ENCODE measurements at regions not wholly inside any gene's neighbourhood (a gene's known extent, or its start where the extent isn't known, plus 50 kb on each side); places are given as distances from the start of the nearest gene placed in this dataset.

GRCh38 chr1:55481634-55482033 is 266.5 kb upstream of the USP24 start:
- H3K9me3 Mint-ChIP-seq: no peaks in the 10 kb centered on the region
- H3K27me3 Mint-ChIP-seq: peaks cover 3% of the 10 kb centered on the region
- no peaks in the 10 kb centered on the region for H3K36me3 Mint-ChIP-seq (ENCODE audit: low read depth)
- H3K4me3 Mint-ChIP-seq: no peak overlapping the region
- H3K27ac Mint-ChIP-seq: no peak overlapping the region
- H3K4me1 Mint-ChIP-seq (ENCODE audit: low read depth): no peaks in the 10 kb centered on the region
- DNase-seq: no peak

- no peak for DNase-seq
- peaks cover 14% of the 10 kb centered on the region for H3K27me3 Mint-ChIP-seq
- no peaks in the 10 kb centered on the region for H3K4me1 Mint-ChIP-seq (ENCODE audit: low read depth)
- no peaks in the 10 kb centered on the region for H3K9me3 Mint-ChIP-seq
- H3K36me3 Mint-ChIP-seq (ENCODE audit: low read depth): no peaks in the 10 kb centered on the region
- no peak overlapping the region for H3K27ac Mint-ChIP-seq
- H3K4me3 Mint-ChIP-seq: no peak overlapping the region
Observed at GRCh38 chr1:55480029-55480795, 265.0 kb upstream of the USP24 start.

- H3K27me3 Mint-ChIP-seq: peaks cover 20% of the 10 kb centered on the region
- no peak overlapping the region for H3K27ac Mint-ChIP-seq
- no peak overlapping the region for H3K4me3 Mint-ChIP-seq
- no peaks in the 10 kb centered on the region for H3K4me1 Mint-ChIP-seq (ENCODE audit: low read depth)
- no peak for DNase-seq
- no peaks in the 10 kb centered on the region for H3K9me3 Mint-ChIP-seq
- no peaks in the 10 kb centered on the region for H3K36me3 Mint-ChIP-seq (ENCODE audit: low read depth)
Observed at GRCh38 chr1:55478742-55479141, 263.6 kb upstream of the USP24 start.

- DNase-seq: no peak
- Mint-ChIP-seq H3K9me3 (no peaks in the 10 kb centered on the region), H3K4me1 (ENCODE audit: low read depth) (no peaks in the 10 kb centered on the region), H3K27ac (no peak overlapping the region), H3K36me3 (ENCODE audit: low read depth) (no peaks in the 10 kb centered on the region), H3K27me3 (peaks cover 20% of the 10 kb centered on the region), H3K4me3 (no peak overlapping the region)
Observed at GRCh38 chr1:55477953-55478352, 262.8 kb upstream of the USP24 start.

DNA sequence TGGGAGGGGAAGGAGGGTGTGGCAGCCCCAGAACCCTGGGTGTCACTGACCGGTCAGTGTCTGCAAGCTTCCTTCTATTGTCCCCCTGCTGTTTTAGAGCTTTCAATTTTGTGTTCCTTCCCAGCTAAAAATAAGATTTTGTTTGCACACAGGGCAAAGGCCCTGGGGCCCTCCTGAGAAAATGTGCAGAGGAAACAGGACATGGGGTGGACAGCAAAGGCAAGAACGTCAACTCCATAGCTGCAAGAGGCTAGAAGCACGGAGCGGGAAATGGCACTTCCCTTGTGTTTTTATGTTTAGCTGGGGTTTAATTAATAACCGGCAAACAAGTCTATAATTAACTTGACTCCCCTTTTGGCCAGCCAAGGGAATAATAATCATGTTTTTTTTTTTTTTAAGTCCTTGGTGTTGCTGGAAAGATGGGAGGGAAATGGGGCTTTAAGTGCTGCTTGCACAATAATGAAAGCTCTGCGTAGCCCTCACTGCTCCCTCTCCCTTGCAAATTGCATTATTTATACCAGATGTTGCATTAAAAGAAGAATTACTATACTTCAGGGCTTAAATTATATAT is 261.4 kb upstream of the USP24 start:
- Mint-ChIP-seq H3K27ac (no peak overlapping the region), H3K4me1 (ENCODE audit: low read depth) (no peaks in the 10 kb centered on the region), H3K4me3 (no peak overlapping the region), H3K27me3 (peaks cover 21% of the 10 kb centered on the region), H3K9me3 (no peaks in the 10 kb centered on the region), H3K36me3 (ENCODE audit: low read depth) (no peaks in the 10 kb centered on the region)
- DNase-seq: no peak

DNA sequence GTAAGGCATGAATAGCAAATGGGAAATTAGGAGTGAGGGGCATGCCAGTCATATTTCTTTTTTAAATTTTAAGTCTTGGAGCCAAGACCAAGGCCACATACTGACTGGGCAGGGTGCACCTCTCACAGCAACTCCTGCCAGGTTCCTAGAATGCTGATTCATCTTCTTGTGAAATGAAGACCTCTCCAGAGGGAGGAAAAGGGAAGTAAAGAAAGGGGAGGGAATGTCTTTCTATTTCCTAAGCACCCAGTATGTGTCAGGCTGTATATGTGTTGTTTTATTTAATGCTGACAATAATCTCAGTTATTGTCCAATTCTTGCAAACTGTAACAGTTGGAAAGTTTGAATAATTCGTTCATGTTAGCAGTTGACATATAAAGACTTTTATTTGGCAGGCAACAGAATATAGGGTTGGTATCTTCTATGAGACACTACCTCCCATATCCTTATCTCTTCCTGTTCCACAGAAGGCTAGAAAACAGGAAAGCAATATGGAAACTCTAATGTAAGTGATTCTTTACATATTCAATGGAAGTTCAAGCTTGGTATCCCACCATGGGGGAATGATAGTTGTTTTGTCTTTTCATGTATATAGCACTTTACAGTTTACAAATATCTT is 259.1 kb upstream of the USP24 start:
- Mint-ChIP-seq H3K36me3 (ENCODE audit: low read depth) (no peaks in the 10 kb centered on the region), H3K4me1 (ENCODE audit: low read depth) (no peaks in the 10 kb centered on the region), H3K27ac (no peak overlapping the region), H3K27me3 (peaks cover 25% of the 10 kb centered on the region), H3K9me3 (no peaks in the 10 kb centered on the region), H3K4me3 (no peak overlapping the region)
- DNase-seq: no peak

GRCh38 chr1:55473661-55474060 is 258.5 kb upstream of the USP24 start:
- H3K4me3 Mint-ChIP-seq: no peak overlapping the region
- H3K27ac Mint-ChIP-seq: no peak overlapping the region
- H3K36me3 Mint-ChIP-seq (ENCODE audit: low read depth): no peaks in the 10 kb centered on the region
- H3K27me3 Mint-ChIP-seq: peaks cover 25% of the 10 kb centered on the region
- no peak for DNase-seq
- no peaks in the 10 kb centered on the region for H3K4me1 Mint-ChIP-seq (ENCODE audit: low read depth)
- H3K9me3 Mint-ChIP-seq: no peaks in the 10 kb centered on the region

DNA sequence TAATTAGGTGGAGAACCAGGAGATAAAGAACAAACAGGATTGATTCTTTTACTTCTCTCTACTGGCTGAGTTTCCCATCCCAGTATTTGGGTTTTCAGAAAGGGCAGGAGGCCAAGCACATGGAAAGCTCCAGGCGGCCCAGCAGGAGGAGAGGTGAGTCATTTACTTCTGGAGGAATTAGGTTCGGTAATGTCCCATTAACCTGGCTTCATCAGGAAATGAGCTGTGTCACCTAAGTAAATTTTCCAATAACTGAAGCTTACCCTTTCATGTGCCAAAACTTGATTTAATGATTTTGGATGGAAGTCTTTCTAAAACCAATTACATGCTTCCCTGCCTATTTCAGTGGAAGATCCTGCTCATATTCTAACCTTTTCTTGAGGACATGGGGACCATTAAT is 257.6 kb upstream of the USP24 start:
- H3K36me3 Mint-ChIP-seq (ENCODE audit: low read depth): no peaks in the 10 kb centered on the region
- no peaks in the 10 kb centered on the region for H3K9me3 Mint-ChIP-seq
- H3K4me3 Mint-ChIP-seq: no peak overlapping the region
- DNase-seq: no peak
- H3K27ac Mint-ChIP-seq: no peak overlapping the region
- no peaks in the 10 kb centered on the region for H3K4me1 Mint-ChIP-seq (ENCODE audit: low read depth)
- H3K27me3 Mint-ChIP-seq: peaks cover 25% of the 10 kb centered on the region

DNA sequence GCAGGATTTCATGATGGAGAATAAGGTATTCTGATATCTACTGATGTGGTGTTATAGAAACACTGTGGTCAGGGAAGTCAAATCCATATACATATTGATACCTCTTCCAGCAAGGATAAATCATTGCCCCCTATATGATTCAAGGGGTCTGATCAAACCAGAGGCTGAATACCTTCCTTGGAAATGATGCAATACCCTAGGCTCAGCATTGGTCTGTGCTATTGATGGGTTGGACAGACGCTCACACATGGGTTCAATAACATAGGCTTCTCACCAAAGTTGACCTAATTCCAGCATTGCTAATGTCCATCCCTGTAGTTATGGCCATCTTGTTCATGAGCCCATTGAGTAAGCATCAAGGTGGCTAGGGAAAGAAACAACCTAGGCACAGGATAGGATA is 257.0 kb upstream of the USP24 start:
- no peaks in the 10 kb centered on the region for H3K9me3 Mint-ChIP-seq
- peaks cover 22% of the 10 kb centered on the region for H3K27me3 Mint-ChIP-seq
- H3K4me1 Mint-ChIP-seq (ENCODE audit: low read depth): no peaks in the 10 kb centered on the region
- H3K4me3 Mint-ChIP-seq: no peak overlapping the region
- H3K36me3 Mint-ChIP-seq (ENCODE audit: low read depth): no peaks in the 10 kb centered on the region
- no peak overlapping the region for H3K27ac Mint-ChIP-seq
- DNase-seq: no peak

DNA sequence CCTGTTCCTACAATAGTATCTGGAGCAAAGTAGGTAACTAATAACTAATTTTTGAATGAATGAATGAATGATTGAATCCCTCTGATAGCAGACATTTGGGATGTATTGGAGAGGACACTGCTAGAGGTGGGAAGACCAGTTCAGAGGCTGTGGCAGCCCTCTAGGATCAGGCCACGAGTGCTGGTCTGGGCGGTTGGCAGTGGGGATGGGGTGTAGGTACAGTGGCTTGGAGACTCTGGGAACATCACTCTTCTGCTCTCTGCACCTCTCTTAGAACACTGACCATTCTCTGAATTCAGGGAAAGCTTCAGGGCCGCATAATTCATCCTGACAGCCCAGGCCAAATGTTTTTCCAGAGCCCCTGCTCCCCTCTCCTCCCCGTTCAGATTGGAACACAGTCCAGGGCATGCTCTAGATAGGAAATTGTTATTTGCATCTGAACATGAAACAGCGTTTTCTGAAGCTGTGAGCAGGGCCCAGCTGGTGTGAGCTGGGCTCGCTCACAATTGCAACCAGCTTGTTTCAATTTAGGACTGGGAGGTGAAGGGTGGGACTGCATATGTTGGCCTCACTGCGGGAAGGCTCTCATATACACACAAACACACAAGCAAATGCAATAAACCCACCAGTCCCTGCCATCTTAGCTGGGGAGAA is 253.1 kb upstream of the USP24 start:
- Mint-ChIP-seq H3K4me1 (ENCODE audit: low read depth) (no peaks in the 10 kb centered on the region), H3K36me3 (ENCODE audit: low read depth) (no peaks in the 10 kb centered on the region), H3K4me3 (no peak overlapping the region), H3K27ac (no peak overlapping the region), H3K9me3 (no peaks in the 10 kb centered on the region), H3K27me3 (peaks cover 5% of the 10 kb centered on the region)
- DNase-seq: no peak

DNA sequence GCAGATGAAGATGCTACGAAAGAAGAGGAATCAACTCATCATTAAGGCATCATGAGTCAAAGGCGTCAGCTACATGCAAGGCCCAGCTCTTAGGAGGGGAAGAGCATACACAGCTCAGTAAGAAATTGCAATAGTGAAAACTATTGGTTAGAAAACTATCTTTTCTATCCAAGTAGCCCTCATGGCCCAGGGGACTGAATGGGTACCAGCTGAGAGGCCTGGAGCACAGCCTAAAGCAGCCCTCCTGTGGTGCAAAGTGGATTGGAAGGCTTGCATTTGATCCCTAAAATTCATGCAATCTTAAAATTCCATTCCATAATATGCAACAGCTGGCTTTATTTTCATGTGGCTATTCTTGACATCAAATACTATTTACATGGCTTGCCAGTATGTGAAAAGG is 251.8 kb upstream of the USP24 start:
- H3K27ac Mint-ChIP-seq: no peak overlapping the region
- no peaks in the 10 kb centered on the region for H3K9me3 Mint-ChIP-seq
- H3K36me3 Mint-ChIP-seq (ENCODE audit: low read depth): no peaks in the 10 kb centered on the region
- H3K4me3 Mint-ChIP-seq: no peak overlapping the region
- DNase-seq: no peak
- H3K4me1 Mint-ChIP-seq (ENCODE audit: low read depth): no peaks in the 10 kb centered on the region
- H3K27me3 Mint-ChIP-seq: peaks cover 5% of the 10 kb centered on the region

- peaks cover 2% of the 10 kb centered on the region for H3K27me3 Mint-ChIP-seq
- H3K9me3 Mint-ChIP-seq: no peaks in the 10 kb centered on the region
- no peak overlapping the region for H3K4me3 Mint-ChIP-seq
Observed at GRCh38 chr1:55466373-55466772, 251.2 kb upstream of the USP24 start.

GRCh38 chr1:55464550-55464949 is 249.4 kb upstream of the USP24 start:
- no peak overlapping the region for H3K27ac Mint-ChIP-seq
- H3K36me3 Mint-ChIP-seq (ENCODE audit: low read depth): no peaks in the 10 kb centered on the region
- H3K9me3 Mint-ChIP-seq: no peaks in the 10 kb centered on the region
- H3K4me1 Mint-ChIP-seq (ENCODE audit: low read depth): no peaks in the 10 kb centered on the region
- no peaks in the 10 kb centered on the region for H3K27me3 Mint-ChIP-seq
- no peak overlapping the region for H3K4me3 Mint-ChIP-seq
- no peak for DNase-seq

More at GRCh38 chr1:55466373-55466772, 251.2 kb upstream of the USP24 start:
- Mint-ChIP-seq H3K27ac (no peak overlapping the region), H3K36me3 (ENCODE audit: low read depth) (no peaks in the 10 kb centered on the region), H3K4me1 (ENCODE audit: low read depth) (no peaks in the 10 kb centered on the region)
- no peak for DNase-seq

- Mint-ChIP-seq H3K9me3 (no peaks in the 10 kb centered on the region), H3K36me3 (ENCODE audit: low read depth) (no peaks in the 10 kb centered on the region), H3K27ac (no peak overlapping the region), H3K4me1 (ENCODE audit: low read depth) (no peaks in the 10 kb centered on the region), H3K4me3 (no peak overlapping the region), H3K27me3 (no peaks in the 10 kb centered on the region)
- DNase-seq: no peak
Observed at GRCh38 chr1:55463814-55464475, 248.8 kb upstream of the USP24 start.

Data from activated T-cell treated with anti-CD3 and anti-CD28 coated beads, Interleukin-2, amount 50 U/mL, for 24 hours (primary cell).